Activated gamma-delta T cell treated with Interleukin-2 at 50 U/mL for 16 hours (primary cell): ENCODE measurements at regions not wholly inside any gene's neighbourhood (a gene's known extent, or its start where the extent isn't known, plus 50 kb on each side); places are given as distances from the start of the nearest gene placed in this dataset.
"Not testable (repeated sequence)": the region's sequence is repeated elsewhere in the genome, so short reads cannot be mapped to it uniquely, and the experiment has no call there.

Experiments used
- DNase-seq: peaks from one replicate; pipeline ENCODE4 v3.0.0-alpha.2; 2020

GRCh38 chr2:118374974-118375755 lies 286.9 kb downstream of the INSIG2 start:
- DNase-seq, result no peak

- DNase-seq, result no peak
These were observed 284.9 kb downstream of the INSIG2 start for GRCh38 chr2:118372886-118373830.

GRCh38 chr2:118371515-118371914 lies 283.2 kb downstream of the INSIG2 start:
- DNase-seq, result no peak

- not testable (repeated sequence) for DNase-seq
These were observed 281.2 kb downstream of the INSIG2 start for GRCh38 chr2:118369521-118369920.

GRCh38 chr2:118363604-118364003 lies 275.3 kb downstream of the INSIG2 start:
- no peak for DNase-seq

- DNase-seq, result no peak
These were observed 267.8 kb downstream of the INSIG2 start for GRCh38 chr2:118356051-118356450.

GRCh38 chr2:118351796-118352195 lies 263.5 kb downstream of the INSIG2 start:
- no peak for DNase-seq

GRCh38 chr2:118350621-118351020 lies 262.4 kb downstream of the INSIG2 start:
- DNase-seq, result no peak

- DNase-seq, result no peak
These were observed 261.1 kb downstream of the INSIG2 start for GRCh38 chr2:118349365-118349764.

GRCh38 chr2:118348380-118349034 lies 260.2 kb downstream of the INSIG2 start:
- DNase-seq, result no peak

GRCh38 chr2:118345465-118345864 lies 257.2 kb downstream of the INSIG2 start:
- no peak for DNase-seq

GRCh38 chr2:118340103-118340502 lies 251.8 kb downstream of the INSIG2 start:
- DNase-seq, result no peak

GRCh38 chr2:118339386-118339785 lies 251.1 kb downstream of the INSIG2 start:
- no peak for DNase-seq

GRCh38 chr2:118333664-118334063 lies 245.4 kb downstream of the INSIG2 start:
- DNase-seq, result no peak

GRCh38 chr2:118325321-118325955 lies 237.2 kb downstream of the INSIG2 start:
- DNase-seq, result no peak

- DNase-seq, result no peak
These were observed 234.1 kb downstream of the INSIG2 start for GRCh38 chr2:118322406-118322805.

GRCh38 chr2:118321432-118322105 lies 233.3 kb downstream of the INSIG2 start:
- no peak for DNase-seq

GRCh38 chr2:118320658-118321057 lies 232.4 kb downstream of the INSIG2 start:
- DNase-seq, result no peak

- no peak for DNase-seq
These were observed 231.9 kb downstream of the INSIG2 start for GRCh38 chr2:118320196-118320595.

GRCh38 chr2:118319271-118319684 lies 231.0 kb downstream of the INSIG2 start:
- no peak for DNase-seq

GRCh38 chr2:118315606-118316005 lies 227.3 kb downstream of the INSIG2 start:
- no peak for DNase-seq
